AG04450 (cell line): ENCODE measurements at regions not wholly inside any gene's neighbourhood (a gene's known extent, or its start where the extent isn't known, plus 50 kb on each side); places are given as distances from the start of the nearest gene placed in this dataset.

Experiments
- CTCF ChIA-PET: fragments of 300-600, 350-600 bp; formaldehyde crosslinking; extraction: SDS; loops from one replicate; lab custom pipeline; 2022; ENCODE audit warnings: antibody characterized with exemption, inconsistent platforms; lab: Charles Lee
- POLR2A ChIA-PET: fragments of 350-600 bp; formaldehyde crosslinking; extraction: SDS; loops from one replicate; lab custom pipeline; 2021; ENCODE audit warnings: antibody characterized with exemption, inconsistent platforms; lab: Yijun Ruan, JAX
- DNase-seq: peaks from one replicate; pipeline ENCODE4 v3.0.0-alpha.2; 2011; ENCODE audit warnings: low read depth, low spot score
- H3K27ac ChIP-seq: one replicate; pipeline ENCODE4 v1.5.1; 2012; ENCODE audit warnings: low read depth, low read length, control low read depth
- H3K27me3 ChIP-seq: one replicate; pipeline ENCODE4 v1.6.0; 2012; ENCODE audit warnings: low read length; ENCODE audit not compliant: control insufficient read depth, insufficient read depth
- H3K4me3 ChIP-seq: 2 replicates; pipeline ENCODE4 v1.5.1; 2011; ENCODE audit warnings: mild to moderate bottlenecking, low read depth, low read length, control low read depth
- H3K9me3 ChIP-seq: 2 replicates; pipeline ENCODE4 v1.5.1; 2012; ENCODE audit warnings: low read length; ENCODE audit not compliant: control insufficient read depth, insufficient read depth
- TF ChIP-seq, protein P1 (sequence below): IDR thresholded peaks from 2 replicates; pipeline ENCODE4 v1.5.1; 2011; ENCODE audit warnings: low read depth, low read length, control low read depth, inconsistent platforms

DNA sequence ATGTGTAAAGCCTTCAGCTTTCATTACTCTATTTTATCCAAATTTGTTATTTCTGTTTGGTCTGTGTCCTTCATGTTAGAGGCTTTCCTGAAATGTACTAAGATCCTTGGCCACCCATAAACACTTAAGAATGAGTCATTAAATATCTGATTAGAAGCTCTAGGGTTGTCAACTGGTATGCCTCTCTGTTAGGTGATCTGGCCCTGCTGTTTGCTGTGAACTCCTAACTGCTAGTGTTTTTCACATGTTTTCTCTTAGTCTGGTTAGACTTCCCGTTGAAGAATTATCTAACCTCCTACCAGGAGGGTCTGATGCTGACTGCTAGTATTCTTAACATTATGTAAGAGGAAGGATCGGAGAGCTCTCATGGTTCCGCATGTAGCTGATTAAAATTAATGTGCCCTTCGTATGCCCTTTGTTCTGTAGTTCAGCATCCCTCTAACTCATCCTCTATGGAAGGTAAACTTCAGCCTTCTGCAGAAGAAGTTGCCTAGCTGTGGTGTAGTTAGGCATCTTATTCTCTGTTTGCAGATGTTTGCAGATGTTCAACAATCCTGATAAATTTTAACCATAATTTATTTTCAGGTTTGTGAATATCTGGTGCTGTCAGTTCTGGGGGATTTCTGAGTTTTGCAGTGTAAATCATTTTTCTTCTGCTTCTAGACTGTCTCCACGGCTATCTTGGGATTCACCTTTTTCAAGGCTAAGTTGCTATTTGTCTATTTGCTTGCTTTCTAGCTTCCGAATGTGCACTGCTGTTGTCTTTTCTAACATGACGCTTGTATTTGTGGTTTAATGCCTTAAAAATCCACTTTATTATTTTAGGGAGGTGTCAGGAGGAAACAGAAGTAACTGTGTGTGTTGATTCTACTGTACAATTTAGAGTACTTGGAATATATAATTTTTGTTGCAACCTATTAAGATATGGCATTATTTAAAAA lies 207.2 kb upstream of the SPRY2 start:
- Histone ChIP-seq H3K27me3 (no peaks in the 10 kb centered on the region), H3K4me3 (no peak overlapping the region), H3K9me3 (no peaks in the 10 kb centered on the region), H3K27ac (no peak overlapping the region)
- ChIA-PET CTCF (no interaction called here), POLR2A (no interaction called here)
- TF ChIP-seq, protein P1, sequence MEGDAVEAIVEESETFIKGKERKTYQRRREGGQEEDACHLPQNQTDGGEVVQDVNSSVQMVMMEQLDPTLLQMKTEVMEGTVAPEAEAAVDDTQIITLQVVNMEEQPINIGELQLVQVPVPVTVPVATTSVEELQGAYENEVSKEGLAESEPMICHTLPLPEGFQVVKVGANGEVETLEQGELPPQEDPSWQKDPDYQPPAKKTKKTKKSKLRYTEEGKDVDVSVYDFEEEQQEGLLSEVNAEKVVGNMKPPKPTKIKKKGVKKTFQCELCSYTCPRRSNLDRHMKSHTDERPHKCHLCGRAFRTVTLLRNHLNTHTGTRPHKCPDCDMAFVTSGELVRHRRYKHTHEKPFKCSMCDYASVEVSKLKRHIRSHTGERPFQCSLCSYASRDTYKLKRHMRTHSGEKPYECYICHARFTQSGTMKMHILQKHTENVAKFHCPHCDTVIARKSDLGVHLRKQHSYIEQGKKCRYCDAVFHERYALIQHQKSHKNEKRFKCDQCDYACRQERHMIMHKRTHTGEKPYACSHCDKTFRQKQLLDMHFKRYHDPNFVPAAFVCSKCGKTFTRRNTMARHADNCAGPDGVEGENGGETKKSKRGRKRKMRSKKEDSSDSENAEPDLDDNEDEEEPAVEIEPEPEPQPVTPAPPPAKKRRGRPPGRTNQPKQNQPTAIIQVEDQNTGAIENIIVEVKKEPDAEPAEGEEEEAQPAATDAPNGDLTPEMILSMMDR, result no peak
- no peak for DNase-seq

- TF ChIP-seq, protein P1, result no peak
- no peak for DNase-seq
- H3K4me3 ChIP-seq, result no peak overlapping the region
- H3K9me3 ChIP-seq, result no peaks in the 10 kb centered on the region
- ChIA-PET POLR2A (no interaction called here), CTCF (no interaction called here)
- H3K27ac ChIP-seq, result no peak overlapping the region
- H3K27me3 ChIP-seq, result no peaks in the 10 kb centered on the region
These were observed 206.4 kb upstream of the SPRY2 start for GRCh38 chr13:80547341-80547740.

DNA sequence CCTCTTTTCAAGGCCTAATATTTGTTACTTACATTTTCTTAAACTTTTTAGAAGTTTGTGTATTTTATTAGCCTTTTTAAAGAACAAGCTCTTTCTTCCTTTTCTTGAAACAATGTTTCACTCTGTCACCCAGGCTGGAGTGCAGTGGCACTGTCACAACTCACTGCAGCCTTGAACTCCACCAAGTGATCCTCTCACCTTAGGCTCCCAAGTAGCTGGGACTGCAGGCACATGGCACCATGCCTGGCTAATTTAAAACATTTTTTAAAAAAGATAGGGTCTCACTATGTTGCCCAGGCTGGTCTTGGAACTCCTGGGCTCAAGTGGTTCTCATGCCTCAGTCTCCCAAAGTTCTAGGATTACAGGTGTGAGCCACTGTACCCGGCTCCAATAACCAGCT lies 192.2 kb upstream of the SPRY2 start:
- TF ChIP-seq, protein P1, result no peak
- CTCF ChIA-PET, result no interaction called here
- Histone ChIP-seq H3K27ac (no peak overlapping the region), H3K4me3 (no peak overlapping the region), H3K9me3 (no peaks in the 10 kb centered on the region), H3K27me3 (no peaks in the 10 kb centered on the region)
- POLR2A ChIA-PET, result no interaction called here
- DNase-seq, result no peak

DNA sequence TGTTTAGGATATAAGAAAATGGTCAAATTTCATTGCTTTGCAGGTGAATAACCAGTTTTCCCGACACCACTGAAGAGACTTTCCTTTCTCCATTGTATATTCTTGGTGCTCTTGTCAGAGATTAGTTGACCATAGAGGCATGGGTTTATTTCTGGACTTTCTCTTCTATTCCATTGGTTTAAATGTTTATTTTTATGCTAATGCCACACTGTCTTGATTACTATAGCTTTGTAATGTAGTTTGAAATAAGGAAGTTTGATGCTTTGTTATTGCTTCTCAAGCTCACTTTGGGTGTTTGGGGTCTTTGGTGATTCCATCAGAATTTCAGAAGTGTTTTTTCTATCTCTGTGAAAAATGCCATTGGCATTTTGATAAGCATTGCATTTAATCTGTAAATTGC lies 190.0 kb upstream of the SPRY2 start:
- ChIA-PET POLR2A (no interaction called here), CTCF (no interaction called here)
- H3K4me3 ChIP-seq, result no peak overlapping the region
- H3K9me3 ChIP-seq, result no peaks in the 10 kb centered on the region
- TF ChIP-seq, protein P1, result no peak
- no peaks in the 10 kb centered on the region for H3K27me3 ChIP-seq
- DNase-seq, result no peak
- no peak overlapping the region for H3K27ac ChIP-seq

- Histone ChIP-seq H3K9me3 (no peaks in the 10 kb centered on the region), H3K4me3 (no peak overlapping the region), H3K27ac (no peak overlapping the region), H3K27me3 (no peaks in the 10 kb centered on the region)
- no peak for DNase-seq
- ChIA-PET POLR2A (no interaction called here), CTCF (no interaction called here)
- TF ChIP-seq, protein P1, result no peak
These were observed 189.3 kb upstream of the SPRY2 start for GRCh38 chr13:80530191-80530590.
